ENCODE measurements at regions not wholly inside any gene's neighbourhood (a gene's known extent, or its start where the extent isn't known, plus 50 kb on each side); places are given as distances from the start of the nearest gene placed in this dataset.
"Not testable (repeated sequence)": the region's sequence is repeated elsewhere in the genome, so short reads cannot be mapped to it uniquely, and the experiment has no call there.

DNA sequence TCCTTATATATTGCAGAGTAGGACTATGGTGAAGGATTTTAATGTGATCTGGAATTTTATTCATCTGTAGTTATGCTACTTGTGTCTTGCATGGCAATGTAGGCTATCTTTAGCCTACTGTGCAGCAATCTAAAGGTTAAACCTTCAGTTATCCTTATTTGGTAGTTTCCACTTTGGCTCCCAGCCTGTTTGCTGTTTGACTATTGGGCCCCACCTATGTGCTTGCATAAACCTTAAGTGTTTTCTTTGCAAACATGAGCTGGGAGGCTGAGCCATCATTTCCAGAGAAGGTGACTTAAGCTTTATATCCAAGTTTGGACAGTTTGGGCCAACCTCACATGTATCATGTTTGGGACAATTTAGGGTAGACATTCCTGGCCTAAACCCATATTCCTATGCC, 537.5 kb downstream of the BTBD3 start:
- DNase-seq (ENCODE audit: low read depth, low spot score), result no peak

DNA sequence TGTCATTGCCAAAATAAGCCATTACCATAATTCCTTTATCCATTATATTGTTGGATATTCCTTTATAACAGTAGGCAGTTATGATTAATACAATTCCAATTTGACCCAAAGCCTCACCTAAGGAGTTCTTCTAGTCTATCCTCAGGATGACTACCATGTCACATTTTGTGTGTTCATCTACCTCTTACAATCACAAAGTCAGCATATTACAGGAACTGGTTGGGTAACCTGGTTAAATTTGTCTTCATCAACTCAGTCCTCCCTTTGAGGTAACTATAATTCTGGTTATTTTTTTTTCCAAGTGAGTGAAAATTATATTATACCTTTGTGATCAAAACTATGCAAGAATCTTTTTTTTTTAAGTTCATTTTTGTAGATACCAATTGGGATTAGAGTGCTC, 540.5 kb downstream of the BTBD3 start:
- DNase-seq (ENCODE audit: low read depth, low spot score), result no peak

DNA sequence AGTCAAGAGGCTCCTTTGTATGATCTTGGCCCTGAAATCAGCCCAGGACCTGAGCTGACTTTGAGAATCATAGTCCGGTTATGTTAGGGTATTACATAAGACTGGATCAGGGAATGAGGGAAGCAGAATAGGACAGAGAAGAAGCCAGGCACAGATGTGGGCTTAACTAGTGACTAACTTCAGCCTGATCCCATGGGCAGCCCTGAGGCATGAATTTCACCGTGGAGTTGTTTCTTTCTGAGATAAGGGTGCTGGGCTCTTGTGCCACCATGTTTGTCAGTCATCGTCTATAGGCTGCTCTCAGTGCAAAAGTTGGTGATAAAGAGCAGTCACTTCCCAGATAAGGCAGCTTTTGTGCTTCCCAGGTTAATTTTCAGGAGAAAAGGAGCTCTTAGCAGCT, 544.7 kb upstream of the SPTLC3 start:
- no peak for DNase-seq (ENCODE audit: low read depth, low spot score)

DNA sequence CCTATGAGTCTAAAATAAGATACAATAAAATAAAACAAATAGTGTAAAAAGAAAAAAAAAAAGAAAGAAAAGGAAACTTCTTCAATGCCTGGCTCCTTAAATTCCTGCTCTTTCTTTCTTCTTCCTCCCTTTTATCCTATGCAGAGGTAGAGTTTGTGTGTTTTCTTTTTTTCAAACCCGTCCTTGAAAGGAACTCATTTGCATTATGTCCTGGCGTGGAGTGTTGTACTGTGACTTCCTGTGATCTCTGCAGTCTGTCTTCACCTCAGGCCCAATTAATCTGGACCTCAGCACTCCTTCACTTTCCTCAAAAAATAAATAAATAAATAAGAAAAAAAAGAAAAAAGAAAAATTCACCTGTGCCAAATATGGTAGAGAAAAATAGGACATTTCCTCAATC, 541.9 kb upstream of the SPTLC3 start:
- no peak for DNase-seq (ENCODE audit: low read depth, low spot score)

DNA sequence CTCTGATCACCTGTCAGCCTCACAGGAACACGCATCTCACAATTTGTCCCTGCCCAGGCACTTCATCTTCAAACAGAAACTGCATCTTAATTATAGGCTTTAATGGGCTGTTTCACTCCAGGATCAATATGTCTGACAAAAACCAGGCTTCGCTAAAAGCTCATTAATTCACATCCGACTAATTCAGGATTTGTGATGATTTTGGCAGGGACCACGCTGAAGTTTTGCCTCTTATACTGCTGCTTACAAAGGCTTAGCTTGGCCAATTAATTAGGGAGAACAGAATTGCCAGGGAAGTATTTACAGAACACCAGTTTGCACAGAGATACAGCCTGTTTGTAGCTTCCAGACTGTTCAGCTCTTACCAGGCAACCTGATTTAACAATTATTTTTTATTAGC, 541.0 kb upstream of the SPTLC3 start:
- no peak for DNase-seq (ENCODE audit: low read depth, low spot score)

DNA sequence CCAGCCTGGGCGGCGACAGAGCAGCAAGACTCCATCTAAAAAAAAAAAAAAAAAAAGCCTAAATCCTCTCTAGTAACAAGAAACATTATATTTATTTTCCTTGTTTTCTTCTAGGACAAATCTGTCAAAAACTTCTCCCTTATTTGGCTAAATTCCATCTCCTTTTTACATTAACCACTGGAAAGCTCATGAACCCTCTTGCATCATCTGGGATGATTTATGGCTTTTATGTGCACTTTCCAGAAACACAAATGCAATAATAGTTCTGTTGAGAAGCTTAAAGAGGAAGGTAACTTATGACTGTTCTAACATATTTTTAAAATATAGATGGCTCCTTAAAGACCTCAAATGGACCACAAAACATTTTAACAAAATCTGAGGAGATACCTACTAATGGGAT, 526.1 kb upstream of the SPTLC3 start:
- DNase-seq (ENCODE audit: low read depth, low spot score), result no peak

DNA sequence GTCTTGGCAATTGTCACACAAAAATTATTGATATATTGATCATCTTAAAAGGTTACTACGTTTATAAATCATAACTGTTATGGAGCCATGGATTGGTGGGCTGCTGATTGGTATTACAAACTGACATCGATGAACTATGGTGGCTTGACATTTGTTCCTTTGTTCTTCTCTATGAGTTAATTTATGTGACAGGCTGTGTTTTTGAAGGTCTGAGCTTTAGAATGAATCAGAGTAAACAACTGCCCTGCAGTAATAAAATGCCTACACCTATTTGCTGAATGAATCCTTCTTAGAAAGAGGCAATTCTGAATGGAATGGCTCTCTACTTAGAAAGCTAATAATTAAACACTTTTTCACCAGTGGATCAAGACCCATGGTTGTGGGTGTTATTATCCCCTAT, 506.3 kb upstream of the SPTLC3 start:
- DNase-seq (ENCODE audit: low read depth, low spot score), result no peak

DNA sequence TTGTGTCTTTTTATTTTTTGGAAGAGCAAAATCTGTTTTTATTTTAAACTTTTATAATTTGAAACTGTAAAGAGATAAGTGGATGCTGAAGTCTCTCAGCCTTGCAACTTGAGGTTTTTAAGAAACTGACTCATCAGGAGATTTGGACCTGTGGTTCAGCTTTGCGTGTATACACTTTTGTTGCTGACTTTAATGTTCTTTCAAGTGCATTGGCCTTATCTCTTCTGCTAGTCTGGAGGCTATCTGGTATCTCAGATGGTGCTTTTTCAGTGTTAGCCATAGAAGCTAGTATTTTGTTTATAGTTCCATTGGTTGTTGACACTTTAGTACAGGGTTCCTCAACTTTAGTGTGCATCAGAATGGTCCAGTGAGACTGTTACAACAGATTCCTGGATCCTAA, 504.0 kb upstream of the SPTLC3 start:
- DNase-seq (ENCODE audit: low read depth, low spot score), result no peak

DNA sequence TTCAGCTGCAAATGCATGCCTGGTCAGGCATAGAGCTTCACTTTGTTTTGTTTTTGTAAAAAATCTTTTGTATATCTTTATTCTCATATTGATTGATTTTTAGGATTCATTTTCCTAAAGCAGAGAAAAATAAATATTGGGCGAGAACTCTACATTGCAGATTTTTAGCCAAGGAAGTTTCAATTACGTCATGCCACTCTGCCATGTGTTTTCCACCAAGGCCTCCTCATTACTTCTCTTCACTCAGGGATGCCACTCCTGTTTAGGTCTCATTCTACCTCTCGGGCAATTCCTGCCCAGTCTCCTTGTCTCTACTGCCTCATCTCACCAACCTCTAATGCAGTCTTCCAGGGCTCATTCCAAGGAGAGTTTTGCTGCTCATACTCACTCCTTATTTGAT, 497.3 kb upstream of the SPTLC3 start:
- no peak for DNase-seq (ENCODE audit: low read depth, low spot score)

DNA sequence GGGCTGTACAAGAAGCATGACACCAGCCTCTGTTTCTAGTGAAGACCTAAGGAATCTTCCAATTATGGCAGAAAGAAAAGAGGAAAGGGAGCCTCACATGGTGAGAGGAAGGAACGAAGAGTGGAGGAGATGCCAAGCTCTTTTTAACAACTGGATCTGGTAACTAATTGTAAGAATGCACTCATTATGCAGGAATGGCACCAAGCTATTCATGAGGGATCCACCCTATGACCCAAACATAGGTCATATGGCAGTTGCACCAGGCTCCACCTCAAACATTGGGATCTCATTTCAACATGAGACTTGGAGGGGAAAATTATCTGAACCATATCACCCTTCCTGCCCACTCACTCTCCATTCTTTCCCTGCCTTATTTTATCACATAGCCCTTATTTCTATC, 496.0 kb upstream of the SPTLC3 start:
- no peak for DNase-seq (ENCODE audit: low read depth, low spot score)

DNA sequence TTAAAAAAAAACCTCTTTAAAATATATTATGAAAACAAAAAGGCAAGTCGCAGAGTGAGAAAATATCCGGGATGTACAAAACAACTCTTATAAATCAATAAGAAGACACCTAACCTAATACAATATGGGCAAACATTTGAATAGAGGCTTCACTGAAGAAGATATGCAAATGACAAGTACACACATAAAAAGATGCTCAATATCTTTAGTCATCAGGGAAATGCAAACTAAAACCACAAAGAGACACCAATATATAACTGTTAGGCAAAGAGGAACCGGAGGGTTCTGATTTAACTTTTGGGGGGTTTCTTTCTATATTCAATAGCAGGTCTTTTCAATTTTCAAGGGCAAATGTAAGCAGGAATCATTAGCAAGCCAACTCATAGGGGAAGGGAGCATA, 480.7 kb upstream of the SPTLC3 start:
- DNase-seq (ENCODE audit: low read depth, low spot score), result no peak

DNA sequence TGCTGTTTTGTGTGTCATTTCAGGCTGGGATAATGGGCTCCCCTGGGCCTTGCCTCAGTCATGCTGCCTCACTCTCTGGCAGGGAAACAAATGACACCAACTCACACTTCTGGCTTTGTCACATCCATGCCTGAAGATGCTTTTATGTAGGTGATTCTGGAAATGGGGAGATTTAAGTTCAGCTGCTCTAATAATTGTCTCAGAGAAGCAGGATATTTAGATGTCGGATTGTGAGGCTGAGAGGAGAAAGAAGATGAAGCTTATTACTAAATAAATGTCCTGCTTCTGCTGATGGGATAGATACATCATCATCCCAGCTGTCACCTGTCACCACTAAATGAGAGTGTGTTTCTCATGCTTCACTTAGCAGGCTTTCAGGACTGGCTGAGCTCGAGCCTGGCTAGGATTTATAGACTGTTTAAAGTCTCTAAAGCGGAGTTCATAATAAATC, 480.2 kb upstream of the SPTLC3 start:
- DNase-seq (ENCODE audit: low read depth, low spot score), result no peak

DNA sequence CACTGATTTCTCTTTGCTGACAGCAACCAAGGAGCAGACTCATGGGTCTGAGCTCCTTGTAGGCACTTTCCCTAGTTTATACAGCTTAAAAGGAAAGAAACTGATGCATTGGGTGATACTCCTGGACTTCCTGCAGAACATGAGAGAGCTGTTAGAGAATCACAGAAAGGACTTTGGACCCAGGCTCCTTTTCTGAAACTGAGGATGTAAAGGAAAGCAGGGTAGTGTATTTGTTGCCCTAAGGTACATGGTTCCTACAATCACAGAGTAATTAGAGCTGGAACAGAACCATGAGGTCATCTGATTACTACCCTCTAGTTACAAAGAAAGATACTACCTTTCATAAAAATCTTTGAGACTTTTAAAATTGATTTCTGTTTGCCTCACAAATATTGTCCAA, 477.1 kb upstream of the SPTLC3 start:
- DNase-seq (ENCODE audit: low read depth, low spot score), result no peak

DNA sequence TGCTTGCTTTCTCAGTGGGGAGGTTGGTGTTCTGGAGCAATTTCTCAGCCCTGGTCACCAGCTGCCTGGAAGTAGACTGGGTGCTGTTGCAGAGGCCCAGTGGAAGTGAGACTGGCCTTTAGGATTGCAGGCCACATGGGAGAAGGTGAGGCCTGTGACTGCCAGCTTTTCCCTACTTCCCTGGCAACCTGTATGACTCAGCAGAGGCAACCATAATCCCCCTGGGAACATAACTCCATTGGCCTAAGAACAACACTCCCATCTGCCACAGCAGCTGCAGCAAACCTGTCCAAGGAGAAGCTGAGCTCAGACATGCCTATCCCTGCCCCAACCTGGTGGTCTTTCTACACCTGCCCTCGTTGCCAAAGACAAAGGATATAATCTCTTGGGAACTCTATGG, 473.5 kb upstream of the SPTLC3 start:
- no peak for DNase-seq (ENCODE audit: low read depth, low spot score)

DNA sequence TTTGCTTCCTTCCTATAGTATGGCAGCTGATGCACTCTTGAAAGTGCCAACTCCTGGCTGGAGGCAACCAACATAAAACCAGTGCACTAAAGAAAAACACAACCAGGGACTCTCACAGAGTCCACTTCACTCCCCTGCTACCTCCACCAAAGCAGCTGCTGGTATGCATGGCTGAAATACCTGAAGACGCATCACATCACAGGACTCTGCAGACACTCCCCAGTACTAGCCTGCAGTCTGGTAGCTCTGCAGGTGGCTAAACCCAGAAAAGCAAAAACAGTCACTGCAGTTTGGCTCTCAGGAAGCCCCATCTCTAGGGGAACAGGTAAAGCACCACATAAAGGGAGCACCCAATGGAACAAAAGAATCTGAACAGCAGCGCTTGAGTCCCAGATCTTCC, 473.0 kb upstream of the SPTLC3 start:
- DNase-seq (ENCODE audit: low read depth, low spot score), result no peak

DNA sequence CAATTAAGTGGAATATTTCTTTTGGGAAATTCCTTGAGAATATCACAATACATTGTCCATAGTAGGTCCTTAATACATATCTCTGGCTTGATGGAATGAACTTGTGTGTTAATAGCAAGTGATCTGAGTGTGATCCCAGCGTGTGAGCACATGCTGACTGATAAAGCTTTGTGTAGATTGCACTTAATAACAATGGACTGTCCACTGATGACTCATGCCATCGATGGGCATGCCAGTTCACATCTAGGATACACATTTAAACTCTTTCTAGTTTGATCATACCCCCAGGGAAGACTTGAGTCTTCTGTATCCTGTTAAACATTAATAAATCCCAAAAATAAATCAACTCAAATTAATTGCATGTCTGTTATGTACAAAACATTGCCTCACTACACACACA, 454.3 kb upstream of the SPTLC3 start:
- no peak for DNase-seq (ENCODE audit: low read depth, low spot score)

DNA sequence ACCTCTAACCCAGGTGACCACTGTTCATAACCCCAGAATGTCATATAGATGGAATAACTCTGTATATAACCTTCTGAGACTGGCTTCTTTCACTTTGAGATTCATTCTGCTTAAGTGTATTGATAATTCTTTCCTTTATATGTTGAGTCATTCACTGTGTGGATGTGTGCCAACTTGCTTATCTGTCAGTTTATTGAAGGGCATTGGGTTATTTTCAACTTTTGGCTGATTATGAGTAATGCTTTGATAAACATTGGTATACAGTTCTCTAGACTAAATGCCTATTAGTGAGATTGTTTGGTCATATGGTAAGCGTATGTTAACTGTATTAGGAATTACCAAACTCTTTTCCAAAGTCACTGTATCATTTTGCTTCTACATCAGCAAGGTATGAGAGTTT, 453.4 kb upstream of the SPTLC3 start:
- DNase-seq (ENCODE audit: low read depth, low spot score), result no peak

DNA sequence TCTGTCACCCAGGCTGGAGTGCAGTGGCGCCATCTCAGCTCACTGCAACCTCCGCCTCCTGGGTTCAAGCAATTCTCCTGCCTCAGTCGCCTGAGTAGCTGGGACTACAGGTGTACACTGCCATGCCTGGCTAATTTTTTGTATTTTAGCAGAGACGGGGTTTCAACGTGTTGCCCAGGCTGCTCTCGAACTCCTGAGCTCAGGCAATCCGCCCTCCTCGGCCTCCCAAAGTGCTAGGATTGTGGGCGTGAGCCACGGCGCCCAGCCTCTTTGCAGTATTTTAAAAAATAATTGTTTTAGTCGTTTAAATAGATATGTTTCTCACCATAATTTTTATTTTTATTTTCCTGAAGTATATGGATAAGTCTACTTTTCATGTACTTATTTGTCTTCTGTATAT, 452.9 kb upstream of the SPTLC3 start:
- DNase-seq (ENCODE audit: low read depth, low spot score), result not testable (repeated sequence)

DNA sequence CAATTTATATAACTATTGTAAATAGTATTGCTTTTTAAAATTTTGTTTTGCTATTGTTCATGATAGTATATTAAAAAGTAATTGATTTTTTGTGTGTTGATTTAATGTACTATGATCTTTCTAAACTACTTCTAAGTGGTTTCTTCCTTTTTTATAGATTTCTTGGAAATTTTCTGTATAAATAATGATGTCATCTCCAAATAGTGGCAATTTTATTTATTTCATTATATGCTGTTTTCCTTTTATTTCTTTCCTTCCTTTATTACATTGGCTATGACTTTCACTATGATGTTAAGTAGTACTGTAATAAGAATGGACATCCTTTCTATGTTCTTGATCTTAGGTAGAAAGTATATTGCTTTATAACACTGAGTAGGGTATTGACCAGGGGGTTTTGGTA, 451.5 kb upstream of the SPTLC3 start:
- no peak for DNase-seq (ENCODE audit: low read depth, low spot score)

DNA sequence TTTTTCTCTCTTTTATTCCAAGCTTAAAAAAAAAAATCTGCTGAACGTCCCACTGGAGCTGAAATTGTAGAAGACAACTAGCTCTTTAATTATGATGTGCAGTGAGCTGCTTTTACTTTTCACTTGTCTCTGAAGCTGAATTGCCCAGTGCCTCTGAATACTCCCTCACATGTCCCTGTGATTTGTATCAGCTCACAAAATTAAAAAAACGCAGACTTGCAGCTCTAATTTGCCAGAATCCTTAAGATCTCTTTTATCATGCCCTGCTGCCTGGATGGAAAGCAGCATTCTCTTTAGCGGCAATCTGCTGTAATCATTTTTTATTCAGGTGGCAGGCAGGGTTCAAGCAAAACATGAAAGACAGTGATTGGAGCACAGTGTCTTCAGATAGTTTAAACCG, 443.8 kb upstream of the SPTLC3 start:
- no peak for DNase-seq (ENCODE audit: low read depth, low spot score)

DNA sequence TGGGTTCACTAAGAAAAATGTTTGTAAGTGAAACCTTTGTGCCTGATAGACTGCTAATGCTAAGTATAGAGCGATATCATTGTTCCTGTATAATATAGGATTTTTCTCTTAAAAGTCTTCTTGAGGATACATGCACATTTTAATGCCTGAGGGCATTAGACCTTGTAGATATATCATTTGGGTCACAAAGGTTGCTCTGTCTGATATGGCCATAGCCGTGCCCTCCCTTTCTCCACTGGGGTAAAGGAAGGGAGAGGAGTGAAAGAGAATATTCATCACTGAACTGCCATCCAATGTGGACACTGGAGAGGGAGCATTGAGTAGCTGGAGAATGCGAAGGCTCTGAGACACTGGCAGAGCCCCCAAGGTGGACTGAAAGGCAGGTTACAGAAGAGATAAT, 442.2 kb upstream of the SPTLC3 start:
- no peak for DNase-seq (ENCODE audit: low read depth, low spot score)

DNA sequence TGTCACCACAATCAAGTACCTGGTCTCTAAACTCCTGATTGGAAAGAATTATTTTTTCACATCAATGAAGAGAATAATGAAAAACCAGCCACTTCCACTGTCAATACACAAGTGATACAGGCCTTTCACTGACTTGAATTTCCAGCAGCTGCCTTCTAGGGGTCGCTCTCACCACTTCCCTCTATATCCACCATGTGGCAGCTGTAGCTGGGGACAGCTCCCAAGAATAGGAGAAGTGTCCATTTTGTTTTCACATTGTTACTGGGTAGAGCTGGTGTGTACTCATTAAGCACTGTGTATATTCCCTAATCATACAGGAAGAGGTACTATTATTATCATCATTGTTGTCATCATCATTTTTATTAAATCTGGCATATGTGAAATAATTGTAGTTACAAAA, 438.4 kb upstream of the SPTLC3 start:
- no peak for DNase-seq (ENCODE audit: low read depth, low spot score)

DNA sequence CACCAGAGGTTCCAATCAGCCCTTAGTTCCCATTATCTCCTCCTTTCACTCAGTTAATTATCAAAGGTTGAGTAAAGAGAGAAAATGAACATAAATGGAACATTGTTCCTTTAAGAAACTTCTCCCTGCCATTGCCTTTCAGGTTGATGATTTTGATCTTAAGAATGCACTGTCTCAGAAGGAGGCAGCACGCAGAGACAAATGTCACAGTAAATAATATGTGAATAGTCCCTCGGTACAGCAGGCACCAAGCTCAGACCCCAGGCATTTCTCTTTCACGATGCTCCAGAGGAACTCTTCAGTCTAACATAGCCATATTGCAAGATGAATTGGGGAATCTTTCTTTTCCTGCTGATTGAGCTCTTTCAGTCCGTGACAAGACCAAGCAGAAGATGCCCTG, 435.3 kb upstream of the SPTLC3 start:
- DNase-seq (ENCODE audit: low read depth, low spot score), result no peak

DNA sequence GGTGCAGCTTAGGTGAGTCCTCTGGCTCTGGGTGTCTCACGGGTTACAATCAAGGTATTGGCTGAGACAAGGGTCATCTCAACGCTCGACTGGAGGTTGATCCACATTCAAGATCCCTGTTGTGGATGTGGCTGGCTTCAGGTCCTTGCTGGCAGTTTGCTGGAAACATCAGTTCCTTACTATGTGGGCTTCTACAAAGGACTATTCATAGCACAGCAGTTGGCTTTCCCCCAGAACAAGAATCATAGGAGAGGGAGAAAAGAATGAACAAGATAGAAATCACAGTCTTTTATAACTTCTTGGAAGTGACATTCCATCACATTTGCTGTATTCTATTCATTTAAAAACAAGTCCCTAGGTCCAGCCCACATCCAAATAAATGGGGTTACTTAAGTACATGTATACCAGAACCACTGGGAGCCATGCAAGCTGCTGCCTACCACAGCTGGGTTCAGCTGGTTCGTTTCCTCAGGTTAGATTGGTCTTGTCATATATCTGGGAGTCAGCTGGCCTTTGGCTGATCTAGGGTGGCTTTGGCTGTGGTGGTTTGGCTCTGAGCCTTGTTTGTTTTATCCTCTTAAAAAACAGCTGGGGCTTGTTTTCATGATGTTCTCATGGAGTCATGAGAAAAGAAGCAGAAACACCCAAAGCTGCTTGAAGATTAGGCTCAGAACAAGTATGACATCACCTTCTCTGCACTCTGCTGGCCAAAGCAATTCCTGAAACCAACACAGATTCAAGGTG, 433.2 kb upstream of the SPTLC3 start:
- no peak for DNase-seq (ENCODE audit: low read depth, low spot score)

All from brain pericyte (primary cell).